NCI-H510A (cell line): ENCODE measurements at regions not wholly inside any gene's neighbourhood (a gene's known extent, or its start where the extent isn't known, plus 50 kb on each side); places are given as distances from the start of the nearest gene placed in this dataset.
"Not testable (repeated sequence)": the region's sequence is repeated elsewhere in the genome, so short reads cannot be mapped to it uniquely, and the experiment has no call there.

ENCODE experiments used
- DNase-seq: peaks from one replicate; lab custom pipeline; 2025; lab: John Stamatoyannopoulos, UW

- no peak for DNase-seq
Observed at GRCh38 chr14:39673270-39673711, 241.1 kb upstream of the FBXO33 start.

GRCh38 chr14:39668449-39668848, 236.2 kb upstream of the FBXO33 start:
- DNase-seq, result no peak

DNA sequence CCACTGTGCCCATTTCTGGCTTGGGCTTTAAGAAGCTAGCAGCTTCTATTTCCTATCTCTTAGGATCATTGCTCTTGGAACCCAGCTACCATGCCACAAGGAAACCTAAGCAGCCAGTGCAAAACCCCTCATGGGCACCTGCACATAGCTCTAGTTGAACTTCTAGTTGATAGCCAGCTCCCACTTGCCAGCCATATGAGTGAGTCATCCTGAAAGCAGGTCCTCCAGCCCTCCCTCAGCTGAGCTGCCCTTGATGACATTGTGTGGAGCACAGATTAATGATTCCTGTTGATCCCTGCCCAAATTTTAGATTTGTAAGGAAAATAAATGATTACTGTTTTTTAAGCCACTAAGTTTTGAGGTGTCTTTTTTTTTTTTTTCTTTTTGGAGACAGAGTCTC, 234.2 kb upstream of the FBXO33 start:
- no peak for DNase-seq

DNA sequence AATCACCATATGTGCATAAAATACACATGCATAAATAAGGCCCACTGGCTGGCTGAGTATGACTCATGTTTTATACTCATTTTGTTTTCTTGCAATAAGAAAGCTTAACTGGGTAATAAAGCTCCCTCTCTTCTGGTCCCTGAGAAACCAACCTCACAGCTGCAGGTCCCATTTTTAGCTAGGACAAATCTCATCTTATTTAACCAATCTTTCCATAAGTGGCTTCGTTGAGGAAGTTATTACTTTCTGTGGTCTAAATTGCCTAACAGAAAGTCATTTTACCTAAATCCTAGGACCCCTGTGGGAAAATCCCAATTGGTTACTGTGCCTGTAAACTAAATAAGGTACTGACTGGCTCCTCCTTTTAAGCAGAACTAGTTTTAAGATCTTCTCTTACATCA, 232.8 kb upstream of the FBXO33 start:
- DNase-seq, result no peak

DNA sequence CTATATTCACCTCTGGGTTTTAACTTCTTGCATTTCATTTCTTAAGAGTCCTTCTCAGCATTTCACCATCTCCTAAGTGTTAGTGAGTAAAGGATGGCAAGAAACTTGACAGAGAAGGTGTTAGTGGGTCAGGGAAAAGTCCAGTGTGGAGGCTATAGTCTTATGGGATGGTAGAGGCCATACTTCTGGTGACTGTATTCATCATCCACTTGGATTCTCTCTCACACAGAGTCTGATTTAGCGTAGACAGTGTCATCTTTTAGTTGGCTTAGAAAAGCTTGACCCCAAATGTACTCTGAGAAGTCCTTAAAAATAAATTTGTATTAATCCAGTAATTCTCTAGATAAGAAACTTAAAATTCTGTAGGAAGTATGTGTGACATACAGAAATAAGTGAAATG, 232.4 kb upstream of the FBXO33 start:
- DNase-seq, result no peak

GRCh38 chr14:39641224-39641623, 209.0 kb upstream of the FBXO33 start:
- no peak for DNase-seq

DNA sequence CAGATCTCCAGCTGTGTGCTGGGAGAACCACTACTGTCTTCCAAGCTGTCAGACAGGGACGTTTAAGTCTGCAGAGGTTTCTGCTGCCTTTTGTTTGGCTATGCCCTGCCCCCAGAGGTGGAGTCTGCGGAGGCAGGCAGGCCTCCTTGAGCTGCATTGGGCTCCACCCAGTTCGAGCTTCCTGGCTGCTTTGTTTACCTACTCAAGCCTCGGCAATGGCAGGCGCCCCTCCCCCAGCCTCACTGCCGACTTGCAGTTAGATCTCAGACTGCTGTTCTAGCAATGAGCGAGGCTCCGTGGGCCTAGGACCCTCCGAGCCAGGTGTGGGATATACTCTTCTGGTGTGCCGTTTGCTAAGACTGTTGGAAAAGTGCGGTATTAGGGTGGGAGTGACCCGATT, 206.8 kb upstream of the FBXO33 start:
- DNase-seq, result not testable (repeated sequence)

GRCh38 chr14:39628087-39628486, 195.9 kb upstream of the FBXO33 start:
- no peak for DNase-seq

DNA sequence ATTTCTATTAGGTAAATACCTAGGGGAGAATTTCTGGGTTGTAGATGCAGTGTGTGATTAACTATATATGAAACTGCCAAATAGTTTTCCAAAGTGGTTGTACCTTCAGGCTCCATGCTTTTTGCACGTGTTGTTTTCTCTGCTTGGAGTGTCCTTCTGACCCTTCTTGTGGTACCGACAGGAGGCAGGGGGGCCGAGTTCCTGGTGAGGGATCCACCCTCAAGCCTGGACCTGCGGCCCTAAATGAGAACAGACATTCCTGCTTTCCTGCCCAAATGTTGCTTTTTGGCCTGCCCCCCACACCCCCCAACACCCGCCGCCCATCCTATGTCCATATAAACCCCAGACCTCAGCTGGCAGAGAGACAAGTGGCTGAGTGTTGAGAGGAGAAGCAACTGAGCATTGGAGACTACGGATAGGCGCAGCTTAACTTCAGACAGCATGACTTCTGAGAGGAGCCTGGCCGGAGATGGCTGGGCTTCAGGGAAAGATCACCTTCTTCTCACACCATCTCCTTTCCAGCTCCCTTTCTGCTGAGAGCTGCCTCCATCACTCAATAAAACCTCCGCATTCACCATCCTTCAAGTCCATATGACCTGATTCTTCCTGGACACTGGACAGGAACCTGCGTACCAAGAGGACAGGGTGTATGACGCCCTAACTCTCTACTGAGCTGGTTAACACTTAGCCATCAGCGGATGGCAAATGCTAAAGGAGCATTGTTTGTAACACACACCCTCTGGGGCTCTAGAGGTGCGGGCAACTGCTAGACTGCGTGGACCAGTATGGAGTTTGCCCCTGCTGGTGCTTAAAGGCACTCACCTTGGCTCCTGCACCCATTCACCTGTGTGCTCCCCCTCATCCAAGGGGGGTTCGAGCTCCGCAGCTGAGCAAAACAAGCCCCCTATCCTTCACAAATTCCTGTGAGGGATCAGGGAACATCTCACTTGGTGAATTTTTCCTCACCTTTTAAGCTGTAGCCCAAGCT, 194.7 kb upstream of the FBXO33 start:
- DNase-seq, result no peak

DNA sequence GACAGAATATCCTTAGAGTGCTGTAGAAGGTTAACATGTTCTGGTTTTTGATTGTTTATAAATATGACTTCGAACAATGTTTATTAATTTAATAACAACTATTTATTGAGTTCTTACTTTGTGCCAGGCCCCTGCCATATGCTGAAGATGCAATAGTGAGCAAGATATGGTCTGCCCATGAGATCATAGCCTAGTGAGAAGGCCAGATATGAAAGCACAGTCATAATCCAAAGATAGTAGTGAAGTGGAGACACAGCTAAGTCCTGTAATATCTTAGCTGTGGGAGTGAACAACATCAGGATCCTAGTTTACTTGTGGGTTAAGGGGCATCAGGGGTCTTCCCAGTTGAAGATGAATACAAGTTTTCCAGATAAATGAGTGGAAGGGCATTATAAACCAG, 189.4 kb upstream of the FBXO33 start:
- DNase-seq, result no peak

GRCh38 chr14:39621223-39621622, 189.0 kb upstream of the FBXO33 start:
- no peak for DNase-seq

GRCh38 chr14:39617537-39617936, 185.3 kb upstream of the FBXO33 start:
- no peak for DNase-seq

GRCh38 chr14:39615352-39615751, 183.1 kb upstream of the FBXO33 start:
- no peak for DNase-seq

- no peak for DNase-seq
Observed at GRCh38 chr14:39614297-39614923, 182.2 kb upstream of the FBXO33 start.

DNA sequence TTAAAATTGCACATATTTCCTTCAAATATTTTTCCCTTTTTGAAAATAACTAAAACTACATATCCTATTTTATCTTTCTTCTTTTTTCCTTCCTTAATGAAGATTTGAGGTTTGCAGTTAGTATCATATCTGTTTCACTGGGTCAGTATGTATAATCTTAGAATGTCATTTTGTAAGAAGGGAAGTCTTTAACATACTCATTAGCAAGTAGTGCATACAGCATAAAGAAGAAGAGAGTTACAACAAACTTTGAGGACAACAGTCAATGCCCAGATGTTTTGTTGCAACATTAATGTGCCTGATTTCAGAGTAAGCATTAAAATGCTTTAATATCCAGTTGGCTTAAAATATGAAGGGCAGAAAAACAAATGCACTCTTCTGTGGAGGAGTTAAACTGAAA, 176.9 kb upstream of the FBXO33 start:
- no peak for DNase-seq

DNA sequence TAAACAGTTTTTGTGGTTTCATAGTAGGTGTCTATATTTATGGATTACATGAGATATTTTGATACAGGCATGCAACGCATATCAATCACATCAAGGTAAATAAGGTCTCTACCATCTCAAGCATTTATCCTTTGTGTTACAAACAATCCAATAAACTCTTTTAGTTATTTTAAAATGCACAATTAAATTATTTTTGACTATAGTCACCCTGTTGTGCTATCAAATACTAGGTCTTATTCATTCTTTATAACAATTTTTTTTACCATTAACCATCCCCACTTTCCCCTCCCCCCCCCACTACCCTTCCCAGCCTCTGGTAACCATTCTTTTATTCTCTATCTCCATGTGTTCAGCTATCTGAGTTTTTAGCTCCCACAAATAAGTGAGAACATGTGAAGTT, 175.7 kb upstream of the FBXO33 start:
- no peak for DNase-seq

- DNase-seq, result no peak
Observed at GRCh38 chr14:39603942-39604341, 171.7 kb upstream of the FBXO33 start.

- no peak for DNase-seq
Observed at GRCh38 chr14:39593377-39593776, 161.1 kb upstream of the FBXO33 start.

DNA sequence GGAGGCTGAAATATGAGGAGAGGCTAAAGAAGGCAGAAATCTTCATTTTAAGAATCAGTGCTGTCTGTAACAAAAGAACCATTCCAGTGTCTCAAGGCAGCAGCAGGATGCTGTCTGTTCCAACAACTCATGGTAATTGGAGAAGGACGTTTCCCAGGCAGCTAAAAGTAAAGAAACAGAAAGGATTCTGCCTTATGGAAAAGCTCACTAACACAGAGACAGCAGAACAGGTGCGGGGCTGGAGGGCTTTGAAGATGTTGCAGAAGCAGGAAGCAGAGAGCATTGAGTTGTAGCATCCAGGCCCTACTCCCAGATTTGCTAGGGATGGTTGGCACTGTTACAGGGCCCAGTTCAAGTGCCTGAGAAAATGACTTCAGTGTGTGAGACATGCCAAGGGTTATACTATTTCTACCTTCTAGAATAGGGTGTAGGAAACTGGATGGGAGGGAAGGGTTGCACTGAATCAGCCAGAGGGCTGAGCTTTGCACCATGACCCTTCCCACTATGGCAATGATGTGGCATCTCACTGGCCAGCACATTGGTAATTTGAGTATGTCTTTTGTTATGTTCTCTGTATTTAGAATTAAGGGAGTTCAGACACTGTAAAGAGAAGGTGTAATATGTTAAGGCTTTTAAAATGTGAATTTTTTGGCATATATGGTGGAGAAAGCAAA, 160.0 kb upstream of the FBXO33 start:
- no peak for DNase-seq

DNA sequence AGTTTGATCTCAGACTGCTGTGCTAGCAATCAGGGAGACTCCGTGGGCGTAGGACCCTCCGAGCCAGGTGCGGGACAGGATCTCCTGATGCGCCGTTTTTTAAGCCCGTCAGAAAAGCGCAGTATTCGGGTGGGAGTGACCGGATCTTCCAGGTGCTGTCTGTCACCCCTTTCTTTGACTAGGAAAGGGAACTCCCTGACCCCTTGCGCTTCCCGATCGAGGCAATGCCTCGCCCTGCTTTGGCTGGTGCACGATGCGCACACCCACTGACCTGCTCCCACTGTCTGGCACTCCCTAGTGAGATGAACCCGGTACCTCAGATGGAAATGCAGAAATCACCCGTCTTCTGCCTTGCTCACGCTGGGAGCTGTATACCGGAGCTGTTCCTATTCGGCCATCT, 157.6 kb upstream of the FBXO33 start:
- not testable (repeated sequence) for DNase-seq

GRCh38 chr14:39582028-39582654, 149.9 kb upstream of the FBXO33 start:
- no peak for DNase-seq

DNA sequence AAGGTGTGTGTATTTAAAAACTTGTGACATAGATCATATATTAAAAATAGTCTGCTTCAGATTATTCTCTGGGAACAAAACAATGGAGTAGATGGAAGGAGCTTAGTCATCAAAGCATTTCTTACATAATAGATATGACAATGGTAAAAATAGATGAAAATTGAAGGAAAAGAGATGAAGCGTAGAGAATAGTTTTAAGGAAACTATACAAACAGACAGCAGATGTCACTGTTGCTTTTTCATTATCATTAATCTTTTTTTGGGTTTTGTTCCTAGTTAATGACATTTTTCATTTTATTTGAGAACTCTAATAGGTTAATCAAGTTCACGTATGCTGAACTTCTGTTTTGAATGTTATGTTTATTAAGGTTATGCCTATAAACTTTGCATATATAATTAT, 149.2 kb upstream of the FBXO33 start:
- DNase-seq, result no peak
